ENCODE measurements at regions not wholly inside any gene's neighbourhood (a gene's known extent, or its start where the extent isn't known, plus 50 kb on each side); places are given as distances from the start of the nearest gene placed in this dataset.
"Not testable (repeated sequence)": the region's sequence is repeated elsewhere in the genome, so short reads cannot be mapped to it uniquely, and the experiment has no call there.

DNA sequence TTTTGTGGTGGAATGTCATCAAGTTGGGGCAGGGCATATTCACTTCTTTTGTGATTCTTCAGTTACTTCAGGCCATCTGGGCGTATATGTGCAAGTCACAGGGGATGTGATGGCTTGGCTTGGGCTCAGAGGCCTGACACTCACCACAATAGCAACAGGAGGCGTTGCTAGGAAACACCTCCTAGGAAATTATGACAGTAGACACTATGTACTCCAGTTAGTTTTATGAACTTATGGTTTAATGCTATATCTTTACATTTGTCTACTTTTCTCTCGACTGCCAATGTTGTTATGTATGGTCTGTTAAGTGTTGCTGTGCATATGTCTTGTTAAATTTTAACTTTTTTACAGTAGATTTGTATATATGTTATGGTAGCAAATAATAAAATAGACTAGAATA lies 788.7 kb upstream of the GOT2 start:
- DNase-seq, result no peak
- H3K36me3 ChIP-seq, result no peaks in the 10 kb centered on the region
- H3K27me3 ChIP-seq (ENCODE audit: insufficient read depth, low read depth, severe bottlenecking), result no peaks in the 10 kb centered on the region
- H3K9me3 ChIP-seq (ENCODE audit: severe bottlenecking), result no peaks in the 10 kb centered on the region
- no peak overlapping the region for H3K27ac ChIP-seq
- TF ChIP-seq, protein P1, sequence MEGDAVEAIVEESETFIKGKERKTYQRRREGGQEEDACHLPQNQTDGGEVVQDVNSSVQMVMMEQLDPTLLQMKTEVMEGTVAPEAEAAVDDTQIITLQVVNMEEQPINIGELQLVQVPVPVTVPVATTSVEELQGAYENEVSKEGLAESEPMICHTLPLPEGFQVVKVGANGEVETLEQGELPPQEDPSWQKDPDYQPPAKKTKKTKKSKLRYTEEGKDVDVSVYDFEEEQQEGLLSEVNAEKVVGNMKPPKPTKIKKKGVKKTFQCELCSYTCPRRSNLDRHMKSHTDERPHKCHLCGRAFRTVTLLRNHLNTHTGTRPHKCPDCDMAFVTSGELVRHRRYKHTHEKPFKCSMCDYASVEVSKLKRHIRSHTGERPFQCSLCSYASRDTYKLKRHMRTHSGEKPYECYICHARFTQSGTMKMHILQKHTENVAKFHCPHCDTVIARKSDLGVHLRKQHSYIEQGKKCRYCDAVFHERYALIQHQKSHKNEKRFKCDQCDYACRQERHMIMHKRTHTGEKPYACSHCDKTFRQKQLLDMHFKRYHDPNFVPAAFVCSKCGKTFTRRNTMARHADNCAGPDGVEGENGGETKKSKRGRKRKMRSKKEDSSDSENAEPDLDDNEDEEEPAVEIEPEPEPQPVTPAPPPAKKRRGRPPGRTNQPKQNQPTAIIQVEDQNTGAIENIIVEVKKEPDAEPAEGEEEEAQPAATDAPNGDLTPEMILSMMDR (IDR thresholded peaks at IDR 0.05; ENCODE audit: low read depth, low read length), result no peak
- no peak overlapping the region for H3K4me3 ChIP-seq (ENCODE audit: low read depth, low read length)

DNA sequence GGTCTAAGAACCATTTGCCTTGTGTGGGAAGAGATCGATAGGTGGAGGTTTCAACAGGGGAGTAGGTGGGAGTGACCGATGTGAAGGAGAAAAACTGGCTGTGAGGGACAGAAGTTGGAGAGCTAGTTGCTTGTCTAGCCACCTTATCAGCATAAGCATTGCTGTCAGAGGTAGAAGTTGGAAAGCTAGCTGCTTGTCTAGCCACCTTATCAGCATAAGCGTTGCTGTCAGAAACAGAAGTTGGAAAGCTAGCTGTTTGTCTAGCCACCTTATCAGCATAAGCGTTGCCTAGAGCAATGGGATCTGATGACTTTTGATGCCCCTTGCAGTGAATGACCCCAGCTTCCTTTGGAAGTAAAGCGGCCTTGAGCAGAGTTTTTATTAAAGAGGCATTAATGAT lies 784.6 kb upstream of the GOT2 start:
- not testable (repeated sequence) for H3K9me3 ChIP-seq (ENCODE audit: severe bottlenecking); H3K27me3 ChIP-seq (ENCODE audit: insufficient read depth, low read depth, severe bottlenecking); DNase-seq; H3K27ac ChIP-seq; H3K36me3 ChIP-seq; H3K4me3 ChIP-seq (ENCODE audit: low read depth, low read length)

DNA sequence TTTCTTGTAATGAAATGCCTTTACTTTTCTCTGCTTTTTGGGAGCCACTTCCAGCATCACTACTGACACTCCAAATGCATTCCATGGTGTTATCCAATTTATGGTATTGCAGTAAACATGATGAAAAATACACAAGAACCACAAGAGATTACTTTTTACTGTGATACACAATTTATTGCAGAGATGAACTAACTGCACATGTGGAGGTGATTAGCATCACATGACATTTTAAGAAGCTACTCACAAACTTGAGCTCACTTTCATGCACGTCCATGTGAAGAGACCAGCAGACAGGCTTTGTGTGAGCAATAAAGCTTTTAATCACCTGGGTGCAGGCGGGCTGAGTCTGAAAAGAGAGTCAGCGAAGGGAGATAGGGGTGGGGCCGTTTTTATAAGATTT lies 780.5 kb upstream of the GOT2 start:
- TF ChIP-seq, protein P1 (IDR thresholded peaks at IDR 0.05; ENCODE audit: low read depth, low read length), result no peak
- Histone ChIP-seq H3K36me3 (no peaks in the 10 kb centered on the region), H3K9me3 (ENCODE audit: severe bottlenecking) (no peaks in the 10 kb centered on the region), H3K27me3 (ENCODE audit: insufficient read depth, low read depth, severe bottlenecking) (no peaks in the 10 kb centered on the region), H3K27ac (no peak overlapping the region), H3K4me3 (ENCODE audit: low read depth, low read length) (no peak overlapping the region)
- DNase-seq, result no peak

DNA sequence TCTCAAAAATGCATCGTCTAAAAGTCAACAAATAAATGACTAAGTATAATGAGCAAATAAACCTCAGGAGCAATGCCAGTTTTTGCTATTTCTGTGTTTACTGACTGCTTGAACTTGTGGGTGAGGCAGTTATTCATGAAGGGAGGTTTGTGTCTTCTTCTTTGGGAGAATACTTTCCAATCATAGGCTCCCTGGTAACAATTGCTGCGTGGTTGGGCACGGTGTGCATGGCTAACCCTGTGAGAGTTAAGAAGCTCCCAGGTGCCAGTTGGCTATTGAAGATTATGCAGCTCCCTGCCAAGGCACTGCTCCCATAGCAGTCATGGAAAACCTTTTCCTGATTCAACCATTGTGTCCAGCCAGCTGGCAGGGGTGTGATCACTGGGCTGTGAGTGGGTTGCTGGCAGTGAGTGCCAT lies 775.9 kb upstream of the GOT2 start:
- Histone ChIP-seq H3K27ac (no peak overlapping the region), H3K36me3 (no peaks in the 10 kb centered on the region), H3K27me3 (ENCODE audit: insufficient read depth, low read depth, severe bottlenecking) (no peaks in the 10 kb centered on the region), H3K9me3 (ENCODE audit: severe bottlenecking) (no peaks in the 10 kb centered on the region), H3K4me3 (ENCODE audit: low read depth, low read length) (no peak overlapping the region)
- TF ChIP-seq, protein P1 (IDR thresholded peaks at IDR 0.05; ENCODE audit: low read depth, low read length), result no peak
- DNase-seq, result no peak

DNA sequence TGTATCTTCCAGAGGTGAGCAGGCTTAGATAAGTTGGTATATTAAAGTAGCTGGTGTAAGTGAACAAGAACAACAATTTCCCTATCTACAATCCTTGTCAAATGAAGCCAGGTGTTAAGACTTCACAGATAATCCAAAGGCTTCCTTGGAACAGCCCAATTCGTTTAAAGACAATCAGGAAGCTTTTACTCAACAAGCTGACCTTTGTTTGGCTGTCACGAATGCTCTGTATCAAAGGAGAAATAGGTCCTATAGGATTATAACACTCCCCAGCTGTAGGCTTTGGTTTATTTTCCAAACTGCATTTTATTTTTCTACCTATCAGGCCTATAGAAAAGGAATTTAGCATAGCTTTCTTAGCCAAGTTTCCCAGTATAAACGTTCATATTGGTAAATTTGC lies 766.5 kb upstream of the GOT2 start:
- no peaks in the 10 kb centered on the region for H3K27me3 ChIP-seq (ENCODE audit: insufficient read depth, low read depth, severe bottlenecking)
- TF ChIP-seq, protein P1 (IDR thresholded peaks at IDR 0.05; ENCODE audit: low read depth, low read length), result no peak
- no peaks in the 10 kb centered on the region for H3K9me3 ChIP-seq (ENCODE audit: severe bottlenecking)
- no peaks in the 10 kb centered on the region for H3K36me3 ChIP-seq
- no peak for DNase-seq
- no peak overlapping the region for H3K4me3 ChIP-seq (ENCODE audit: low read depth, low read length)
- H3K27ac ChIP-seq, result no peak overlapping the region

DNA sequence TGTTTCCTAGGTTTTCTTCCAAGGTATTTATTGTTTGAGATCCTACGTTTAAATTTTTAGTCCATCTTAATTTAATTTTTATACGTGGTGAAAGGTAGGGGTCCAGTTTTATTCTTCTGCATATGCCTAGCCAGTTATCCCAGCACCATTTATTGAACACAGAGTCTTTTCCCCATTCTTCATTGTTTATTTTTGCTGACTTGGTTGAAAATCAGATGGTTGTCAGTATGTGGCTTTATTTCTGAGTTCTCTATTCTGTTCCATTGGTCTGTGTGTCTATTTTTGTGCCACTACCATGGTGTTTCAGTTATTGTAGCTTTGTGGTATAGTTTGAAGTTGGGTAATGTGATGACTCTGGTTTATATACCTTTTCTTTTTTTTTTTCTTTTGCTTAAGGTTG lies 753.0 kb upstream of the GOT2 start:
- TF ChIP-seq, protein P1 (IDR thresholded peaks at IDR 0.05; ENCODE audit: low read depth, low read length), result no peak
- no peak for DNase-seq
- Histone ChIP-seq H3K27ac (no peak overlapping the region), H3K36me3 (no peaks in the 10 kb centered on the region), H3K27me3 (ENCODE audit: insufficient read depth, low read depth, severe bottlenecking) (no peaks in the 10 kb centered on the region), H3K9me3 (ENCODE audit: severe bottlenecking) (no peaks in the 10 kb centered on the region), H3K4me3 (ENCODE audit: low read depth, low read length) (no peak overlapping the region)

Data from WERI-Rb-1 (cell line).